ENCODE measurements at regions not wholly inside any gene's neighbourhood (a gene's known extent, or its start where the extent isn't known, plus 50 kb on each side); places are given as distances from the start of the nearest gene placed in this dataset.

DNA sequence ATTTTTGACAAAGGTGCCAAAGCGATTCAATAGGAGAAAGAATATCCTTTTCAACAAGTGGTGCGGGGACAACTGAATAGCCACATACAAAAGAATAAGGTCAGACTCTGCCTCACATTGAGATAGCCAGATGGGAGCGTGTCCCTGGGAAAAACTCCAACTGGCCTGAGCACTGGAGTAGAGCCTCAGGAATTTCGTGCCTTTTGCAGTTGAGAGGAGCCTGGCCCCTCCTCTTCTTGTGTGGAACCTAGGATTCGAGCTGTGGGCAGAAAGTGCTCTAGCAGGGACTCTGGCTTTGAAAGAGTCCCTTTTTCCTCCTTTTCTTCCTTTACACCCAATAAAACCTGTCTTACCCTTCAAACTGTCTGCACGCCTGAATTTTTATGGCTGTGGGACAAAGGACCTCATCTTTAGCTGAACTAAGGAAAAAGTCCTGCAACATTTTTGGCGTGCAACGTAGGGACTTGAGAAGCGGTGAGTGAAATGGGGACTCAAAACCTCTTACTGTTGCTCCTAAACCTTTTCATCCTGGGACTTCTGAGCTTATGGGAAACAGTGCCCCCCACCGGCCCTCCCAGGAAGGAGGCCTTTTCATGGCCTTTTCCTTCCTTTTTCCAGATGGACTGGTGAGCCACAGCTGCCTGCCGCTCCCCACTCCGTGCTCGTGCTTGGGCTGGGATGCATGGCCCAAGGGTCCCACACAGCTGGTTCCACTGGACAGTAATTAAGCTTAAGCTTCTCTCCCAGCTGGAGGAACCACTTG lies 68.6 kb downstream of the BMP15 start:
- TF ChIP-seq, protein P1, sequence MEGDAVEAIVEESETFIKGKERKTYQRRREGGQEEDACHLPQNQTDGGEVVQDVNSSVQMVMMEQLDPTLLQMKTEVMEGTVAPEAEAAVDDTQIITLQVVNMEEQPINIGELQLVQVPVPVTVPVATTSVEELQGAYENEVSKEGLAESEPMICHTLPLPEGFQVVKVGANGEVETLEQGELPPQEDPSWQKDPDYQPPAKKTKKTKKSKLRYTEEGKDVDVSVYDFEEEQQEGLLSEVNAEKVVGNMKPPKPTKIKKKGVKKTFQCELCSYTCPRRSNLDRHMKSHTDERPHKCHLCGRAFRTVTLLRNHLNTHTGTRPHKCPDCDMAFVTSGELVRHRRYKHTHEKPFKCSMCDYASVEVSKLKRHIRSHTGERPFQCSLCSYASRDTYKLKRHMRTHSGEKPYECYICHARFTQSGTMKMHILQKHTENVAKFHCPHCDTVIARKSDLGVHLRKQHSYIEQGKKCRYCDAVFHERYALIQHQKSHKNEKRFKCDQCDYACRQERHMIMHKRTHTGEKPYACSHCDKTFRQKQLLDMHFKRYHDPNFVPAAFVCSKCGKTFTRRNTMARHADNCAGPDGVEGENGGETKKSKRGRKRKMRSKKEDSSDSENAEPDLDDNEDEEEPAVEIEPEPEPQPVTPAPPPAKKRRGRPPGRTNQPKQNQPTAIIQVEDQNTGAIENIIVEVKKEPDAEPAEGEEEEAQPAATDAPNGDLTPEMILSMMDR (IDR thresholded peaks at IDR 0.05), result no peak
- H3K4me1 ChIP-seq (ENCODE audit: insufficient read depth, low read length), result no peaks in the 10 kb centered on the region
- DNase-seq (no peak), ATAC-seq (ENCODE audit: poor library complexity) (no peak)
- no peak overlapping the region for H3K27ac Mint-ChIP-seq
- no peaks in the 10 kb centered on the region for H3K9me3 Mint-ChIP-seq
- no peak overlapping the region for H3K27ac ChIP-seq (ENCODE audit: low read depth in 1 of 2, low read length in 2 of 2)
- CTCF ChIA-PET, result no interaction called here
- H3K36me3 ChIP-seq (ENCODE audit: insufficient read depth, low read length), result no peaks in the 10 kb centered on the region
- intact Hi-C loops (cut with DNase I, micrococcal nuclease), result no loop called here
- no peak overlapping the region for H3K4me3 ChIP-seq (ENCODE audit: low read length)
- H3K27me3 Mint-ChIP-seq, result no peaks in the 10 kb centered on the region
- no peaks in the 10 kb centered on the region for H3K27me3 ChIP-seq (ENCODE audit: control insufficient read depth in 1 of 2, insufficient read depth in 2 of 2, low read length in 2 of 2)
- no peaks in the 10 kb centered on the region for H3K9me3 ChIP-seq (ENCODE audit: control insufficient read depth in 1 of 2, insufficient read depth in 1 of 2, low read length in 2 of 2)
- no peak overlapping the region for H3K4me3 Mint-ChIP-seq
- POLR2A ChIA-PET, result no interaction called here
- no peaks in the 10 kb centered on the region for H3K36me3 Mint-ChIP-seq (ENCODE audit: low read depth)
- no peaks in the 10 kb centered on the region for H3K4me1 Mint-ChIP-seq (ENCODE audit: low read depth)

DNA sequence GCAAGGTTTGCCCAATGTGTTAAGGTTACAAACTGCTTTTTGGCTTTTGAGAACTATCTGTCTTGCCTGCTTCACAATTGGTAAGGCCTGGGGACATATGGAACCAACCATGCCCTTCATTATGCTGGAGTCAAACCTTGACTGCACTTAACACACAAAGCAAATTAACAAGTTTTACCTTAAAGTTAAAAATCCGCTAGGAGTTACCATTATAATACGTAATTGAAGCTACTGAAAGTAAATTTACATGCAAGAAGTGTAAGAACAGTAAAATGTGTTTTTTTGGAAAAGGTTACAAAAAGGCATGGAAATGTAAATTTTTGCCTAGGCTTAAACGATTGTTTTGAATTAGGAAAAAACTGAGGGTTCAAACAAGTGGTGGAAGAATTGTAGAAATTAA lies 69.7 kb downstream of the BMP15 start:
- Histone ChIP-seq H3K27me3 (ENCODE audit: control insufficient read depth in 1 of 2, insufficient read depth in 2 of 2, low read length in 2 of 2) (no peaks in the 10 kb centered on the region), H3K4me1 (ENCODE audit: insufficient read depth, low read length) (no peaks in the 10 kb centered on the region), H3K4me3 (ENCODE audit: low read length) (no peak overlapping the region), H3K9me3 (ENCODE audit: control insufficient read depth in 1 of 2, insufficient read depth in 1 of 2, low read length in 2 of 2) (no peaks in the 10 kb centered on the region), H3K36me3 (ENCODE audit: insufficient read depth, low read length) (no peaks in the 10 kb centered on the region), H3K27ac (ENCODE audit: low read depth in 1 of 2, low read length in 2 of 2) (no peak overlapping the region)
- no peak overlapping the region for H3K27ac Mint-ChIP-seq
- H3K36me3 Mint-ChIP-seq (ENCODE audit: low read depth), result no peaks in the 10 kb centered on the region
- ATAC-seq (ENCODE audit: poor library complexity) (no peak), DNase-seq (no peak)
- H3K9me3 Mint-ChIP-seq, result no peaks in the 10 kb centered on the region
- ChIA-PET POLR2A (no interaction called here), CTCF (interaction anchor here (1.0 kb wide), 1 partner anchor 8 kb away, joined by 4 read pairs; no protein-coding TSS in a partner anchor)
- no peaks in the 10 kb centered on the region for H3K4me1 Mint-ChIP-seq (ENCODE audit: low read depth)
- no peaks in the 10 kb centered on the region for H3K27me3 Mint-ChIP-seq
- TF ChIP-seq, protein P1 (IDR thresholded peaks at IDR 0.05), result no peak
- no peak overlapping the region for H3K4me3 Mint-ChIP-seq
- intact Hi-C loops (cut with DNase I, micrococcal nuclease), result no loop called here

DNA sequence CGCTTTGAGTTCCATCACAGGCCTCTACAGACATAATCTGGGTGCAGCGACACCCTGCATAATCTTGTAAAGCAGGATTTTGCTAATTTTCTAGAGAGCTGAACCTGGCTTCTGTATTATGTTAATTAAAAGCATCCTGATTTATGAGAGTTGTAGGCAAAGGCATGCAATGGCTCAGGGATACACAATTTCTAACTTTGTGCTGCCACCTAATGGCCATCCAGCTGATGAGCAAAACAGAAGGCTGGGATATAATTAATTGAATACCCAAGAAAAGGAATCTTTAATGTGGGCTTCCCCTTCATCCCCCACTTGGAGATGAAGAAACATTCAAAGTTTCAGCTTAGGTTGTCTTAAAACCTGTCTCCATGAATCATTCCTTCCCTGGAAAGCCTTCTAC lies 78.1 kb downstream of the BMP15 start:
- POLR2A ChIA-PET, result no interaction called here
- H3K4me1 Mint-ChIP-seq (ENCODE audit: low read depth), result no peaks in the 10 kb centered on the region
- Histone ChIP-seq H3K36me3 (ENCODE audit: insufficient read depth, low read length) (no peaks in the 10 kb centered on the region), H3K4me3 (ENCODE audit: low read length) (no peak overlapping the region), H3K4me1 (ENCODE audit: insufficient read depth, low read length) (no peaks in the 10 kb centered on the region), H3K27me3 (ENCODE audit: control insufficient read depth in 1 of 2, insufficient read depth in 2 of 2, low read length in 2 of 2) (peaks cover 0 to 2% of the 10 kb centered on the region in 2 experiments), H3K27ac (ENCODE audit: low read depth in 1 of 2, low read length in 2 of 2) (no peak overlapping the region), H3K9me3 (ENCODE audit: control insufficient read depth in 1 of 2, insufficient read depth in 1 of 2, low read length in 2 of 2) (no peaks in the 10 kb centered on the region)
- CTCF ChIA-PET, result interaction anchor here (1.2 kb wide), 1 partner anchor 8 kb away, joined by 4 read pairs; no protein-coding TSS in a partner anchor
- DNase-seq, result peak in 4 of 14 experiments; percentile 1 to 9 (median 6)
- TF ChIP-seq, protein P1 (IDR thresholded peaks at IDR 0.05), result no peak
- no peak for ATAC-seq (ENCODE audit: poor library complexity)
- no peak overlapping the region for H3K27ac Mint-ChIP-seq
- no peaks in the 10 kb centered on the region for H3K36me3 Mint-ChIP-seq (ENCODE audit: low read depth)
- intact Hi-C loops (cut with DNase I, micrococcal nuclease), result no loop called here
- no peaks in the 10 kb centered on the region for H3K9me3 Mint-ChIP-seq
- H3K4me3 Mint-ChIP-seq, result no peak overlapping the region
- no peaks in the 10 kb centered on the region for H3K27me3 Mint-ChIP-seq
